ENCODE measurements at regions not wholly inside any gene's neighbourhood (a gene's known extent, or its start where the extent isn't known, plus 50 kb on each side); places are given as distances from the start of the nearest gene placed in this dataset.
"Not testable (repeated sequence)": the region's sequence is repeated elsewhere in the genome, so short reads cannot be mapped to it uniquely, and the experiment has no call there.

DNA sequence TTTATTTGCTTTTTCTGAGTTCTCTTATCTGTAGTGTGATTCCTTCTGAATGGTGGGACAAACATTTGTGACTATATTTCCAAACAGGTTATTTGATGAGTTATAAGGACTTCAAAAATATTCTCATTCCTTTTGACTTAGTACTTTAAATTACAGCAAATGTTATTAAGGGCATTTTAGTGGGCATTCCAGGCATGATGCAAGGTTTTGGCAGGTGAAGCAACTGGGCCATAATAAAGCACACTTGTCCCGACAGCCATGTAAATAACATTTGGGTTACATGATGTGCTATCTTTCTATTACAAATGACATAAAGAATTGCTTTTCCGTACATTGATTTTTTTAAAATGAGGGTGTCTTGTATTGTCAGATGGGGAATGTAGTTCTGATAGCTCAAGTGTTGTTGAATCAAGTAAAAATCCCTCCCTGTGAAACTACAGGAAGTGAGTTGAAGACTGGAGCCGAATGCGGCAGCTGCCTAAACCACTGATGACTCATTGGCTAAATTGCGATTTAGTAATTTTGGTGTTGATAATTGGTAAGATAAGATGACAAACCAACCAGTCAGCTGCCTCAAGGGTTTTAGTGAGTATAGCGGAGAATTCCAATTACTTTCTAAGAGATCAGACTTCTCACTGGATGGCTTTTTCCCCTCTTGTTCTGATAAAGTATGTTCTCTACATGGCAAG, 231.3 kb upstream of the NPY start:
- DNase-seq (ENCODE audit: low read depth) = no peak

DNA sequence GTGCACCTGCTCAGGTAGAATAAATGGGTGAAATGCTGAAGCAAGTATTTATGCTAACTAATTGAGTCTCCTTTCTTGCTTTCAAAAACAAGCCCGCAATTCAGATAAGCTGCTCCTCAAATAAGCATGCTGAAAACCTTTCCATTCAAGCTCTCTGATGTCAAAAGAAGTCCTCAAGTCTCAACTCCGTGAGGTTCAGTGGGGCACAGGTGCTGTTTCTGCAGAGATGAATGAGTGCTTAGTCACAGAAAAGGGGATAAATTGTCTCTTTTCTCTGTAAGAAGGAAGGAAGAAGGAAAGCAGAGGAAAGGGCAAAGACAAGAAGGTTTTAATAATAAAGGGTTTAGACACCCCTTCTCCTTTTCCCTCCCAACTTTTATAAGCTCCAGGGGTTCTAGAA, 229.8 kb upstream of the NPY start:
- DNase-seq (ENCODE audit: low read depth) = no peak

DNA sequence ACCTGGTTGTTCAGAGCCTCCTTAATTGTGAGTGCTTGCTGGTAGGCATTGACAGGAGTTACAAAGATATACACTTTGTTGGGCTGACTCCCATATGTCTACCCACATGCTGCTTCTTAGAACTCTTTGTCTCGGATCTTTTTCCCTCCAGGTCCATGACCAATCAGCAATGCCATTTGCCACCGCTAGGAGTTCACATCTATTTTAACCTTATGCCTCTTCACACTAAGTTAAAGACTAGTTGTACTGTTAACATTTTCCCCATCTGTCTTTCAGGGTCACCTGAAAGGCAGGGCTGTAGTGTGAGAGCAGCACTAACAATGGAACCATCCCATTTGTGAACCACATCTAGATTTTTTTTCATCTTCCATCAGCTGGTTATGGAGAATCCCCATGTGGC, 226.7 kb upstream of the NPY start:
- DNase-seq (ENCODE audit: low read depth) = no peak

DNA sequence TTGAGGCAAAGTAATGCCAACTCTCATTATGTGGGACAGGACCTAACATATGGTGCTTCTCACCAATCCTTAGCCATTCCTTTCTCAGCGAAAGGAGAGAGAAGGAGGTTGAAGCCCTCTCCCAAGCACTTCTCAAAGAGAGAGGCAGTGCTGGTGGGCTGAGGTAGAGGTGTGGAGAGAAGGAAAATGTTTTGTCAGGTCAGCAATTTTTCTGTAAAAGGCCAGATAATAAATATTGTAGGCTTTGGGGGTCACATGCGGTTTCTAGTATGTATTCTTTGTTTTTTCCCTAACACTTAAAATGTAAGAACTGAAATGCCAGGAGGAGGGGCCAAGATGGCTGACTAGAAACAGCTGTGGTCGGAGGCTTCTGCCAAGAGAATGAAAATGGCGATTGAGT, 225.0 kb upstream of the NPY start:
- no peak for DNase-seq (ENCODE audit: low read depth)

DNA sequence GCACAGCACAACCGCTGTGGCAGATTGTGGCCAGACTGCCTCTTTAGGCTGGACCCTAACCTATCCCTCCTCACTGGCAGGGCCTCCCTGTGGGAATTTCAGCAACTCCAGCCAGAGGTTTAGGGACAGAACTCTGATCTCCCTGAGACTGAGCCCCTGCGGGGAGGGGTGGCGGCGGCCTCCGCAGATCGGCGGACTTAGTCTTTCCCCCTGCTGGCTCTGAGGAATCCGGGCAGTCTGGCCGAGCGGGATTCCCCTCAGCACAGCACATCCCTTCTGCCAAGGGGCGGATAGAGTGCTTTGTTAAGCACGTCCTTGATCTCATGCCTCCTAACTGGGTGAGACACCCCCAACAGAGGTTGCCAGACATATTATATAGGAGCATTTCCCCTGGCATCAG, 224.2 kb upstream of the NPY start:
- DNase-seq (ENCODE audit: low read depth) = no peak

DNA sequence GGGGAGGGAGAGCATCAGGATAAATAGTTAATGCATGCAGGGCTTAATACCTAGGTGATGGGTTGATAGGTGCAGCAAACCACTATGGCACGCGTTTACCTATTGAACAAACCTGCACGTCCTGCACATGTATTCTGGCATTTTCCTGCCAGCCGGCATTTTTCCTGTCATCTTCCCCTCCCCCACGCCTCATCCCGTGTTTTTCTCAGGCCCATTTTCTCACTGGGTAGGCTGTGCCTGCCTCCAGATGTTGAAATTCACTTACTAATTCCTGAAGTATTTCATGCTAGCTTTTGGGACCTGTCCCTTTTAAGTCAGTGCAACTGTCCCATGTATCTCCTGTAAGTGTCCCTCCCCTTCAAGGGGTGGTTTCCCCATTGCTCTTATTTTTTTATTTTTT, 220.3 kb upstream of the NPY start:
- no peak for DNase-seq (ENCODE audit: low read depth)

DNA sequence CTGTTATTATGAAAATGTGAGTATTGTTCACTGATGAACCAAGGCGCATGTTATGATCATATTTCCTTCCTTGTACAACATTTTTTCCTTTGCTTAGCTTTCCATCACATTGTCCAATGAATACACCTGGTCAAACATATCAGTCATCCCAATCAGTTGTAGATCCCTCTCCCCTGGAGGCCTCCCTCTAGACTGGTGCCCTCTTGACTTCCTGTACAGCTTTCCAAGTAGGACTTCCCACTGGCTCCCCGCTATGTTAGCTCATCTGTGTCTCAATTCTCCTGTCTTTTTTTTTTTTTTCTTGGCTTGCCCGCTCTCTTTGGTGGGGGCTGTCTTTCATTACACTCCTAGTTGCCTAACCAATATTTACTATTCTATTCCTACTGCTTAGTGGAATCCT, 214.2 kb upstream of the NPY start:
- no peak for DNase-seq (ENCODE audit: low read depth)

DNA sequence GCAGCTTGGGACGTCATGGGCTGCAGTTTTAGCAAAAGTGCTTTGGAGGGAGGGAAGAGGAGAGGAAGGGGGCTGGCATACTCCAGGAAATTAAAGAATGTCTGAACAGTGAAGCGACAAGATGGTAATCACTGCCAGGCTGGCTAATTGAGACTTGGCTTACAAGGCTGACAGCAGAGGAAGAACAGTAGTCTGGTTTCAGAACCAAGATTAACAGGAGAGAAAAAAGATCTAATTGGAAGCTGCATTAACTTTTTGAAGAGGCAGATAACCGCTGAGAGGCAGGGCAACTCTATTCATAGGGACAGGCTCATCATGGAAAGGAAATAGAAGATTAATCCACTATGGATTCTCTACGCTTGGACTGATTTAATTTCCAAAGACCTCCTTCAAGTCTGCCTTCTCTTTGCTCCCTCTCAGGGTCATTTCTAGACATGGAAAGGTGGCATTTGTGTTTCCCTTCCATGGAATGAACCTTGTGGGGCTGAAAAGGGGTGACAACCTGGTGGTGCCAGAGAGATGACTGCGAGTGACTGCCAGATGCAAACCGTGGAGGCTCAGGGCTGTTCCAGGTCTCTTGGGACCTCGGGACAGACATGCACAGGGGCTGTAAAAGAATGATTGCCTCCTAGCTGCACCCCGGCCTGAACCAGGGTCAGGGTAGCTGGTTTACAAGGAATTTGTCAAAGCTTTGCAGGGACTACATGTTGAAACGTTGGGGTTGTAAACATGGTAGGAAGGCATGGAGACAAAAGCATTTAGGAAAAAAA, 210.2 kb upstream of the NPY start:
- DNase-seq (ENCODE audit: low read depth) = no peak

DNA sequence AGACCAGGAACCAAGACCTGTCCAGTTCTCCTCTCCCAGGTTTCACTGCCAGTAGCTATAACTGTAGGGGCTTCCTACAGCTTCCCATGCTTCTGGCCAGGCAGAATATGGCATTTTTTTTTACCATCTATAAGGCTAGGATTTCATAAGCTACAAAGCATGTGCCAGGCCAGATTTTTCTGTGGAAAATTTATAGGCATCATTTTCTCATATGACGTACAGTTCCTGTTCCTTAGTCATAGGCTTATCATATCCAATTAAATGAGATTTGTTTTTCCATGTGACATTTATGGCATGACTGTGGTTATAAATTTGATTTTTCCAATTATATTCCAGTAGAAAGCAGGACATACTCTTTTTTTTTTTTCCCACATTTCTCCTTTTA, 208.6 kb upstream of the NPY start:
- DNase-seq (ENCODE audit: low read depth) = no peak

DNA sequence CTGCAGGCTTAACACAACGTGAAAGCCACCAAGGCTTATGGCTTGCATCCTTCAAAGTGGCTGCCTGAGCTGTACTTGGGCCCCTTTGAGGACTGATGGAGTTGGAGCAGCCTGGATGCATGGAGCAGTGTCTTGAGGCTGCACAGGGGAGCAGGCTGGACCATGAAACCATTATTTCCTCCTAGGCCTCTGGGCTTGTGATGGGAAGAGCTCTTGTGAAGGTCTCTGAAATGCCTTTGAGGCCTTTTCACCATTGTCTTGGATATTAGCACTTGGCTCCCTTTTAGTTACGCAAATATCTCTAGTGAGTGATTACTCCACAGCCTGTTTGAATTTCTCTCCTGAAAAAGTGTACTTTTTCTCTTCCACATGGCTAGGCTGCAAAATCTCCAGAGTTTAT, 201.2 kb upstream of the NPY start:
- no peak for DNase-seq (ENCODE audit: low read depth)

DNA sequence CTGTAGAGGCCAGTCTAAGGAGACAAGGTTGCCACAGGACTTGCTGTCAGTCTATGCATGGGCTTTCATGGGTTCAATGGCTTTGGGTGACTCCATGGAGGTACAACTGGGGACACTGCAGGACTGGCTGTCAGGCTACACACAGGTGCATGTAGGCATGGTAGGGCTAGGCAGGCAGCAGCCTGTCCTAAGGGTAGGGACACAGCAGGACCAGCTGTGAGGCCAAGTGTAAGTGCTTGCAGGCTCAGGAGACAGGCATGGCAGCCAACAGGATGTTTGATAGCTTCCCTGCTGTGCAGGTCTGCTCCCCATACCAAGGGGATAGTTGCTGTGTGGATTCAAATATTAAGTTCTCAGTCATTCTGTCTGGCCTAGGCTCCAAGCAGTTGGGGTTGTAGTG, 181.0 kb upstream of the NPY start:
- no peak for DNase-seq (ENCODE audit: low read depth)

DNA sequence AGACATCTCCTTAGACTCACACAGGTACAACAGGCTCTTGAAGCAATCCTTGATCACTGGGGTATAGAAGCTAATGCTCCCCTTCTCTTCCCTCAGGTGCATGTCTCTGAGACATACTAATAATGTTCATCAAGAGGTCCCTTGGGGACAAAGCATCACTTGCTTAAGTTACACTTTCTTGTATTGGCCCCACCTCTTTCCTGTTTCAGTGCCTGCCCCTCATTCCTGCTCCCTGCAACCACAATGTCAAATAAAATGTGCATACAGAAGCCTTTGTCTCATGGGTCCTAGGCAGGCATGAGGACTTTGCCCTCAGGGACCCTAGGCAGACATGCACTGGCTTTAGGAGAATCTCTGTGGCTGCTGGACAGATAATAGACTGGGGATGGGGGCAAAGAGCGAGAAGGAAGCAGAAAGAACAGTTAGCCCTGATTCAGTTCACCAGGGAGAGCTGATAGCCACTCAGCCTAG, 175.0 kb upstream of the NPY start:
- DNase-seq (ENCODE audit: low read depth) = no peak

DNA sequence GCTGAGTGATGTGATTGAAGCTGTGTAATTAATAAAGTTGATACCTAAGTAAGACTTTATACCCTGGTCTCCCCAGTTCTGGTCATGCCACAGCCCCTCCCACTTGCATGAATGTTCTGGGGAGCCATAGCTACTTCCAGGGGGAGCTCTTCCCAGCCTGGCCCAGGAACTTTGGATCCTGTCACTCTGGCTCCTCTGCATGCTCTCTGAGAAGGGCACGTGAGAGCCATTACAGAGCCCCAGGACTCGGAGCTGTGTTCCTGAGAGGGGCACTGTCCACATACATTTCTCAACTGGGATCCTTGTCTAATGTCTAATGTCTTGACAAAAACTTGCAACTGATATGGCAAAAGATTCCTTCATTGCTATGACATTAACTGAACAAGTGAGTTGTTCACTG, 173.9 kb upstream of the NPY start:
- DNase-seq (ENCODE audit: low read depth) = no peak

DNA sequence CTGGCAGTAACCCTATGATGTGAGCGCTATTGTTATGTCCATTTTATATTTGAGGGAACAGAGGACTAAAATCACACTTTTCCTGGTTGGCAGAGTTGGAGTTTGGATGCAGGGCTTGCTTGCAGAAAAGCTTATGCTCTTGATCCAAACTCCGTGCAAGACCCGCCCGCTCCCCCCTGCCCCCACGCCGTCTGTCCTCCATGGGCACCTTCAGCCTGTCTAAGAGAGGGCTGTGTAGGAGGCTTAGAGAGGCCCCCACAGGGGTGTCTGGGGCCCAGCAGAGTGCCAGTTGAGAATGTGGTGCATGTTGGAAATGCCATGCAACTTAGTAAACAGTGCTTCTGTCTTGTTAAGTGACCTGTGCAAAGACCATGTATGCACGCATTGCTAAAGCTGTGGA, 170.5 kb upstream of the NPY start:
- no peak for DNase-seq (ENCODE audit: low read depth)

DNA sequence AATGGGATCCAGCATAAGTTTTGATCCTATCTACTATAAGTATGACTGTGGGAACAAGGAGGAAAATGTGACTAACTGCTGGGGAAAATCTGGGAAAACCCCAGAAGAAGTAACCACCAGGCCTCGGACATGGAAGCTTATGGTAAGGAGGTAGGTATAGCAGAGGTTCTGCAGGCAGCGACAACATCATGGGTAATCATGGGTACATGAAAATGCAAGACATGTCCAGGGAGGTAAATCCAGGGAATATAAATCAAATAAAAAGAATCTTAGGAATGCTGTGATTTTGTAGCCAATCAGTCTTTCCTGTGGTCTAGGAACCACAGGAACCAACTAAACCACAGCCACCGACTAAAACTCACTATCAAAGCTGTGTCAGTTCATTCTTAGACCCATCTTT, 168.3 kb upstream of the NPY start:
- no peak for DNase-seq (ENCODE audit: low read depth)

DNA sequence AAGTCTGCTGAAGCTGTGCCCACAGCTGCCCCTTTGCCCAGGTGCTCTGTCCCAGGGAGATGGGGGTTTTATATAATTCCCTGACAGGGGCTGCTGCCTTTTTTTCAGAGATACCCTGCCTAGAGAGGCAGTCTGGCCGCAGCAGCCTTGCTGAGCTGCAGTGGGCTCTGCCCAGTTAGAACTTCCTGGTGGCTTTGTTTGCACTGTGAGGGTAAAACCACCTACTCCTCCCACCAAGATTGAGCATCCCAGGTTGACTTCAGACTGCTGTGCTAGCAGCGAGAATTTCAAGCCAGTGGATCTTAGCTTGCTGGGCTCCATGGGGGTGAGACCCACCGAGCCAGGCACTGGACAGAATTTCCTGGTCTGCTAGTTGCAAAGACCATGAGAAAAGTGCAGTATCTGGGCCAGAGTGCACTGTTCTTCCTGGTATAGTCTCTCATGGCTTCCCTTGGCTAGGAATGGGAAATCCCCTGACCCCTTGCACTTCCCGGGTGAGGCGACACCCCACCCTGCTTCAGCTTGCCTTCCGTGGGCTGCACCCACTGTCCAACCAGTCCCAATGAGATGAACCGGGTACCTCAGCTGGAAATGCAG, 166.0 kb upstream of the NPY start:
- not testable (repeated sequence) for DNase-seq (ENCODE audit: low read depth)

DNA sequence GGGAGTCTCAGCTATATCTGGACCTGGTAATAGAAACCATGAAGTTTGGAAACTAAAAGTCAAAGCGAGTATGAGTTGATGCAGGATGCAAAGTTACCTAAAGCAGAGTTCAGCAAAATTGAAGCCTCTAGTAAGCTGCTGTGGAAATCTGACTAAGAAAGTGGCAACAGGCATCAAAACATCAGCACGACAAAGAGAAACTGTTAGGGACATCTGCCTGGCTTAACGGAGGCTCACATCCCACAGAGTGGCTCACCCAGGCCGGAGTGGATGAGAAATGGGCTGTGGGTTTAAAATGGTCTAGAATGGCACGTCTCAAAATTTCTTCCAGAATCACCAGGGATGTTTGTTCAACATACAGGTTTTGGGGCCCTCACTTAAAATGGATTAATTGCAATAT, 164.1 kb upstream of the NPY start:
- DNase-seq (ENCODE audit: low read depth) = no peak

DNA sequence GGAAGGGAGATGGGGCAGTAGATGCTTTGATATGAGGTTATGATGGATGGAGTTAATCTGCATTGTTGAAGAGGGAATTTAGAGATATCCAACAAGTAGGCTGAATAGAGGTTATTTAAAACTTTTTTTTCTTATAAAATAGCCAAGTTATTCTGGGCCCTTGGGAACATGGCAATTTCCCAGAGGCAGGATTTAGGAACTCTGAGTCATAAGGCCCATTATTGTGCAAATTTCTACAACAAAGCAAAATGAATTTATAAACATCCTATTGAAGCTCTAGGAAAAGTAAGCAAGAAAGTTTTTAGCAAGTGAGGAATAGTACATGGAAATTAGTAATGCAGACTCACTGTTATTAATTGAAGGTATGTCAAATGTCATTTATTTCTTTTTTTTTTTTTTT, 160.9 kb upstream of the NPY start:
- no peak for DNase-seq (ENCODE audit: low read depth)

DNA sequence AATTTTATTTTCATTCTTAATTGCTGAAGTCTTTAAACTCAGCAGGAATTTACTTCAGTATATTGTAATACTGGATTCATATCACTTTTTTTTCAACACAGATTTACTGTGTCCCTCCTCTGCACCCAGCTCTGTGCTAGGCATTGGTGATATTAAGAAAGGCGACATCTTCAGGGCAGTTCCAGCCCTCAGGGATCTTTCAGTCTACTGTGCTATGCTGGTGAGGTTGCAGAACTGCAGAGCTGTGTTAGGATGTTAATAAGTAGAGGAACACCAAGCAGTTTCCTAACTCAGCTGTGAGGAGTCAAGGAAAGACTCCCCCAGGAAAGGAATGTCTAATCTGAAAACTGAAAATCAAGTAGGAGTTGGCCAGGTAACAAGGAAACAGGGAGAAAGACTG, 158.2 kb upstream of the NPY start:
- DNase-seq (ENCODE audit: low read depth) = no peak

DNA sequence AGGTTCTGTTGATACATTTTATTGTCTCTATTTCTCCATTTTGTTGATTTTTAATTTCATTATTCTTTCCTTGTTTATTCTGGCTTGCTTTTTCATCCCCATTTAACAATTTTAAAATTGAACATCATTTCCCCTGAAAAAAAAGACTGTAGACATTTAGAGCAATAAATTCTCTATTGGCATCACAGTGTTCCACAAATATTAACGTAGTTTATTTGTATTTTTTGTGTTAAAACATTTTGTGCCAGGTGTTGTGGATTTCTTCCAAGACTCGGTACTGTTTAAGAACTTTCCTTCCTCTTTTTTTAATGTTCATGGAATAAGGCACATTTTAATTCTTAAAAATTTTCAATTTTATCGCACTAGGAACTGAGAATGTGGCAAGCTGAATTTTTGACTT, 156.1 kb upstream of the NPY start:
- DNase-seq (ENCODE audit: low read depth) = no peak

DNA sequence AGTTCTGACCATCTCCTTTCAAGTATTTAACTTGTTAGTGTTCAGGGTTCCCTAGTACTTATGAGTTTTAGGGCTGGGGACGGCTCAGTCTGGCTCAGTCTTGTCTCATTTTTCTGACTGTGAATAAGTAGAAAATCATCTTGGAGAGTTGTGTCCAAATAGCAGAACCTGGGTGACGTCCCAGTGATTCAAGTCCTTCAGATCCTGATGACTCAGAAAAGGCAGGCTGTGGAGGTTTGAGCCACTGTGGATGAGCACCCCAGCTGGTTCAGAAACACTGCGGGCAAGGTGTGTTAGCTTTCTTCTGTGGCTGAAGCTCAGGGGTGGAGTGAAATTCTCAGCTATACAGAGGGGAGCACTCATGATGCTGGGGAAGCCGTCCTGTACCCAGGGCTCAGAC, 154.4 kb upstream of the NPY start:
- no peak for DNase-seq (ENCODE audit: low read depth)

DNA sequence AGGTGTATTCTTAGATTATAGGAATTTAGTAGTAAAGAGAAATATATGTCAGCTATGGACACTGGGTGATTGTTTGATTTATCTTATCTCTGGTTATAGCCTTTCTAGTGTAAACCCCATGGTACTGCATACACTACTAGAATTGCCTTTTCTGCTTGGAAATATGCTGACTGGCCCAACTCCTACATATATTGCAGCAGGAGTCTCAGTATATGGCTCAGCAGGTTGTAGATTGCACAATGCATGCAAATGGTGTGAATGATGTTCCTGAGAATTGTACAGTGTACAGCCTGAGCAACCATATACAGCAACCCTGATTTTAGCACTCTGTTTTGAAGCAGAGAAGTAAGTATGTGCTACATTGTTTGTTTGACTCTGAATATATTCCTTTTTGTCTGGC, 153.4 kb upstream of the NPY start:
- DNase-seq (ENCODE audit: low read depth) = no peak

DNA sequence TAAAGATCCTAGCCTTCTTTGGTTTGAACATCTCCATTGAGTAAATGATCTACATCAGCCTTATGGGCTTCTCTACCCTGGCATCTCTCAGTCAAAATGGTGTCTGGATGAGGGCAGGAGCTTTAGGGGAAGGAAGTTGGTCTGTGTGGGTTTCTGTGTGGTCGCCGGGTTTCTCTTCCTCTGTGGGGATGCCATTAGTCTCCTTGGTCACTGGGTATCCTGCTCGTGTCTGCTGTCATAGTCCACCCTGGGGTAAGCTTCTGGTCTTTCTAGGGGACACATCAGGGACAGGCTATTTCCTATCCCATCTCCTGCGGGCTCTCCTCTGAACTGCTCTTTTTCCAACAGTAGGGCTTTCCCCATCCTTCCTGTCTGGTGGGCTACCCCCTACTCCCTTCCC, 150.3 kb upstream of the NPY start:
- DNase-seq (ENCODE audit: low read depth) = no peak

DNA sequence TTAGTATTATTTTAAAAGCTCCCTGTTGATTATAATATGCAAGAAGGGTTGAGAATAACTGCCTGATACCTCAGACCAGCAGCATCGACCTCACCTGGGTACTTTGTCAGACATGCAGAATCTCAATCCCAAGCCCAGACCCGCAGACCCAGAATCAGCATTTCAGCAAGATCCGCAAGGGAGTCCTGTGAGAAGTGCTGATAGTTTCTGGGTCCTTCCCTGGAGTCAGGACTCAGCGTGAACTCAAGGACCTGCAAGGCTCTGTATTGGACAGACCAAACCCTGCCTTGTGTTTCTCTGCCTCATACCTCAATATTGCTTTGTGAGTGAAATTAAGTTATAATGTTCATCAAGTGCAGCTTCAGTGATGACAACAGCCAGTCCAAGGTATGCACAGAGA, 149.5 kb upstream of the NPY start:
- DNase-seq (ENCODE audit: low read depth) = no peak

All from activated T-cell treated with anti-CD3 and anti-CD28 coated beads for 48 hours (primary cell).